IMR-90 (cell line): ENCODE measurements at regions not wholly inside any gene's neighbourhood (a gene's known extent, or its start where the extent isn't known, plus 50 kb on each side); places are given as distances from the start of the nearest gene placed in this dataset.
A peak's percentile ranks its signal among the peaks of the same experiment; 100 is the strongest.

Source experiments
- CEBPB ChIP-seq: IDR thresholded peaks from 2 replicates; pipeline ENCODE4 v1.6.1; 2012; ENCODE audit warnings: low read depth, low read length, improper control_type of control experiment
- CTCF ChIP-seq: conservative IDR thresholded peaks from 2 replicates; pipeline ENCODE4 v1.5.1; 2012; ENCODE audit warnings: mild to moderate bottlenecking, low read depth, low read length, improper control_type of control experiment
- POLR2A ChIP-seq: IDR thresholded peaks from 2 replicates; pipeline ENCODE4 v1.6.1; 2012; ENCODE audit warnings: mild to moderate bottlenecking, low read depth, low read length

DNA sequence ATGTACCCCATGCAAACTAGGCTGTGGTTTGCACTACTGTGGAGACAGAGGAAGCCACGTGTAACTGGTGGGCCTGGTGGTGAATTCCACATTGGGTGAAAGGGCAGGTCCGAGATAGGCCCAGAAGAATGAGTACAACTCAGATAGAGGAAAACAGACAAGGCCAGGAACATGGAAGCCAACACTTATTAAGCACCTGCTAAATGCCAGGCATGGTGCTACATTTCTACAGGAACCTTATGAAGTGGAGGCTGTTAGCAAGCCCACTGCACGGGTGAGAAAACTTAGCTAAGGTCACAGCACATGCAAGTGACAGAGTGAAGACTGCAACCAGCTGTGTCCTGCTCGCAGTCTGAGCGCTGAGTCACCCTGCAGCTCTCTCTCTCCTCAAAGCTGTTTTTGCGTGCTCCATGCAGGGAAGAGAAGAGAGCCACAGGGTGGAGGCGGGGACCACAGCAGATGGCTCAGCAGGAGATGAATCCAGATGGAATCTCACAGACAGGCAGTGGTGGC lies 65.5 kb upstream of the SPTLC1 start:
- 0 out of 2 replicates have a peak, but pooled peaks have one; percentile 9 for TF ChIP-seq CTCF
- no peak for TF ChIP-seq POLR2A
- TF ChIP-seq CEBPB, result no peak
